HepG2 (cell line): ENCODE measurements at regions not wholly inside any gene's neighbourhood (a gene's known extent, or its start where the extent isn't known, plus 50 kb on each side); places are given as distances from the start of the nearest gene placed in this dataset.

Experiments used
- ATAC-seq: fragments of 200-7000 bp; cut with Tn5 transposase; 3 replicates; pipeline ENCODE4 v1.9.1; 2020; ENCODE audit warnings: mild to moderate bottlenecking, moderate library complexity
- BruUV-seq: library from RNA; stranded (reverse); fragments of 400-500 nt; replicated peaks from 2 replicates; lab custom pipeline; 2021; lab: Mats Ljungman, UMichigan
- CTCF ChIA-PET: fragments of 300-600 bp; formaldehyde crosslinking; extraction: SDS; loops from one replicate; lab custom pipeline; 2021; ENCODE audit warnings: low total read pairs, inconsistent platforms, low intra/inter-chr PET ratio; lab: Yijun Ruan, JAX
- POLR2A ChIA-PET: fragments of 350-600 bp; sonication (Branson Sonifier 250); formaldehyde crosslinking; loops from one replicate; lab custom pipeline; 2020; ENCODE audit warnings: antibody characterized with exemption, inconsistent platforms; lab: Yijun Ruan, JAX
- DNase-seq: peaks from one replicate; pipeline ENCODE4 v3.0.0-alpha.2; 2015; ENCODE audit warnings: low spot score
- FAIRE-seq: peaks from 3 replicates; lab custom pipeline; 2011; peaks lifted over from hg19 to GRCh38; lab: Jason Lieb, UNC
- H2AFZ ChIP-seq: one replicate; pipeline ENCODE4 v1.6.1; 2011; ENCODE audit warnings: low read length, inconsistent platforms
- H3K27ac ChIP-seq: fragments of 300-600 bp; 3 replicates; pipeline ENCODE4 v1.8.0; 2011; ENCODE audit warnings: mixed run types, mild to moderate bottlenecking, mixed read lengths, low read length, inconsistent platforms; ENCODE audit not compliant: insufficient read depth; ENCODE audit errors: extremely low read length
- H3K27me3 ChIP-seq, 2 experiments: fragments of 200-600 bp in 1 of 2; 2 replicates in 1 of 2; 3 replicates in 1 of 2; pipeline versions ENCODE4 v1.6.0 to v1.8.0; 2011; ENCODE audit warnings: low read length in 2 of 2, mild to moderate bottlenecking in 2 of 2, moderate library complexity in 2 of 2, inconsistent platforms in 1 of 2; ENCODE audit not compliant: insufficient read depth in 2 of 2, control insufficient read depth in 1 of 2
- H3K36me3 ChIP-seq, 2 experiments: fragments of 200-600 bp in 1 of 2; replicated peaks in 1 of 2; 2 replicates in 1 of 2; 3 replicates in 1 of 2; pipeline versions ENCODE4 v1.5.1 to v1.8.0; 2011; ENCODE audit warnings: low read length in 2 of 2, inconsistent platforms in 1 of 2; ENCODE audit not compliant: insufficient read depth in 2 of 2, control insufficient read depth in 1 of 2
- H3K4me1 ChIP-seq: 2 replicates; pipeline ENCODE4 v1.5.1; 2012; ENCODE audit warnings: low read length, inconsistent platforms; ENCODE audit not compliant: insufficient read depth
- H3K4me2 ChIP-seq: 2 replicates; pipeline ENCODE4 v1.6.0; 2011; ENCODE audit warnings: low read depth, low read length, inconsistent platforms
- H3K4me3 ChIP-seq, 3 experiments: fragments of 200-600 bp in 1 of 3; sonication (generic), shearing (Covaris generic) in 1 of 3; replicated peaks in 1 of 3; 2 replicates each; pipeline ENCODE4 v1.5.1; 2011 to 2016; ENCODE audit warnings: low read length in 3 of 3, inconsistent platforms in 2 of 3, low read depth in 2 of 3, mild to moderate bottlenecking in 2 of 3, control low read depth in 1 of 3, mixed read lengths in 1 of 3; ENCODE audit not compliant: insufficient read depth in 1 of 3
- H3K79me2 ChIP-seq: one replicate; pipeline ENCODE4 v1.6.1; 2011; ENCODE audit warnings: low read length, inconsistent platforms; ENCODE audit not compliant: insufficient read depth
- H3K9ac ChIP-seq: 2 replicates; pipeline ENCODE4 v1.6.0; 2011; ENCODE audit warnings: mild to moderate bottlenecking, low read depth, low read length, inconsistent platforms; ENCODE audit not compliant: insufficient read depth
- H3K9me3 ChIP-seq: 2 replicates; pipeline ENCODE4 v1.5.1; 2012; ENCODE audit warnings: mild to moderate bottlenecking, low read length
- H4K20me1 ChIP-seq: 2 replicates; pipeline ENCODE4 v1.6.0; 2011; ENCODE audit warnings: inconsistent platforms, mild to moderate bottlenecking, low read length, moderate library complexity; ENCODE audit not compliant: insufficient read depth
- E2F2 ChIP-seq: sonication (generic); formaldehyde crosslinking; IDR thresholded peaks from 2 replicates; pipeline ENCODE4 v1.4.0; 2020; ENCODE audit warnings: missing genetic modification reagents, borderline replicate concordance
- HES4 ChIP-seq: sonication (generic); formaldehyde crosslinking; IDR thresholded peaks from 2 replicates; pipeline ENCODE4 v1.9.0; 2021; ENCODE audit warnings: mild to moderate bottlenecking, missing genetic modification reagents, borderline replicate concordance
- HMG20B ChIP-seq: conservative IDR thresholded peaks from 2 replicates; pipeline ENCODE4 v1.6.1; 2016; ENCODE audit warnings: missing genetic modification reagents, missing compliant biosample characterization
- NBN ChIP-seq: fragments of 450-650 bp; conservative IDR thresholded peaks from 2 replicates; pipeline ENCODE4 v1.6.1; 2017
- NPAS2 ChIP-seq: sonication (generic); formaldehyde crosslinking; IDR thresholded peaks from 2 replicates; pipeline ENCODE4 v1.8.0; 2022; ENCODE audit warnings: mild to moderate bottlenecking, missing genetic modification reagents, borderline replicate concordance
- RNF219 ChIP-seq: sonication (generic); formaldehyde crosslinking; IDR thresholded peaks from 2 replicates; pipeline ENCODE4 v1.5.0; 2020; ENCODE audit warnings: mild to moderate bottlenecking, missing genetic modification reagents
- ZNF30 ChIP-seq: sonication (generic); formaldehyde crosslinking; IDR thresholded peaks from 2 replicates; pipeline ENCODE4 v1.5.0; 2020; ENCODE audit warnings: mild to moderate bottlenecking, missing genetic modification reagents
- ZNF549 ChIP-seq: sonication (generic); formaldehyde crosslinking; IDR thresholded peaks from 2 replicates; pipeline ENCODE4 v1.5.0; 2020; ENCODE audit warnings: missing genetic modification reagents
- ZNF550 ChIP-seq: sonication (generic); formaldehyde crosslinking; IDR thresholded peaks from 2 replicates; pipeline ENCODE4 v1.4.0; 2020; ENCODE audit warnings: mild to moderate bottlenecking, missing genetic modification reagents, borderline replicate concordance
- WGBS: methylation state at CpG from one replicate; pipeline ENCODE4 v1.1.6; 2017; ENCODE audit warnings: low lambda C conversion rate; 5-methylcytosine and 5-hydroxymethylcytosine counted together
- in situ Hi-C: cut with HindIII; loops from 2 replicates; pipeline ENCODE4 v1.10.0; 2017; ENCODE audit warnings: low pct_unique_long_range_greater_than_20kb; ENCODE audit not compliant: extremely low pct_ligation_motif_present
- intact Hi-C: fragments of 100-400 bp; cut with micrococcal nuclease; formaldehyde crosslinking; loops from one replicate; pipeline ENCODE4 v1.10.0; 2022; ENCODE audit not compliant: unreplicated experiment

GRCh38 chrX:42385730-42386129 lies 392.2 kb downstream of the PPP1R2C start:
- no CpG with 5 or more reads among the region's 2 CpGs for WGBS
- CTCF ChIA-PET = no interaction called here
- Histone ChIP-seq H3K27me3 (no peaks in the 10 kb centered on the region), H3K4me2 (no peak overlapping the region), H2AFZ (no peak overlapping the region), H3K9me3 (no peaks in the 10 kb centered on the region), H3K4me3 (no peak overlapping the region), H3K27ac (no peak overlapping the region), H3K79me2 (no peaks in the 10 kb centered on the region), H3K4me1 (no peaks in the 10 kb centered on the region), H3K9ac (no peak overlapping the region), H3K36me3 (no peaks in the 10 kb centered on the region), H4K20me1 (no peaks in the 10 kb centered on the region)
- in situ Hi-C loops (no loop called here), intact Hi-C loops (no loop called here)
- ATAC-seq (no peak), DNase-seq (no peak), FAIRE-seq (no peak)
- POLR2A ChIA-PET = no interaction called here
- no TSS peak for BruUV-seq
- TF ChIP-seq ZNF550 (CRISPR knock-in tag) (no peak), HES4 (no peak), NBN (no peak), NPAS2 (CRISPR knock-in tag) (no peak), ZNF30 (no peak), HMG20B (CRISPR knock-in tag) (no peak), RNF219 (CRISPR knock-in tag) (no peak), E2F2 (CRISPR knock-in tag) (no peak), ZNF549 (CRISPR knock-in tag) (no peak)
